Esophagus squamous epithelium (tissue), 5 donors: ENCODE measurements at regions not wholly inside any gene's neighbourhood (a gene's known extent, or its start where the extent isn't known, plus 50 kb on each side); places are given as distances from the start of the nearest gene placed in this dataset.

Experiments
- DNase-seq: peaks from one replicate; lab custom pipeline; 2025; lab: John Stamatoyannopoulos, UW
- H3K27ac ChIP-seq, 4 donors: fragments of 200-600 bp; sonication (generic); one replicate each; pipeline ENCODE4 v1.5.1; 2016 to 2019; ENCODE audit warnings: mild to moderate bottlenecking in 1 of 4
- H3K27me3 ChIP-seq, 4 donors: fragments of 200-600 bp; sonication (generic); 1 replicate in 3 of 4; 2 replicates in 1 of 4; pipeline versions ENCODE4 v1.5.1 to v1.6.0; 2017 to 2021; ENCODE audit warnings: antibody characterized with exemption in 1 of 4
- H3K36me3 ChIP-seq, 3 donors: fragments of 200-600 bp; sonication (generic); one replicate each; pipeline ENCODE4 v1.5.1; 2016 to 2019
- H3K4me1 ChIP-seq, 3 donors: fragments of 200-600 bp; sonication (generic); one replicate each; pipeline ENCODE4 v1.5.1; 2017 to 2019
- H3K4me3 ChIP-seq, 4 donors: fragments of 200-600 bp; sonication (generic); 1 replicate in 3 of 4; 2 replicates in 1 of 4; pipeline ENCODE4 v1.5.1; 2016 to 2019; ENCODE audit warnings: mild to moderate bottlenecking in 2 of 4, moderate library complexity in 1 of 4
- H3K9me3 ChIP-seq, 3 donors: fragments of 200-600 bp; sonication (generic); one replicate each; pipeline ENCODE4 v1.5.1; 2016 to 2019
- POLR2A ChIP-seq, 4 donors: fragments of 450-650 bp; IDR thresholded peaks; one replicate each; pipeline ENCODE4 v1.6.1; 2017; ENCODE audit warnings: antibody characterized with exemption in 4 of 4, mild to moderate bottlenecking in 4 of 4, moderate library complexity in 3 of 4
- WGBS, 2 donors: methylation state at CpG; one replicate each; pipeline ENCODE4 v1.1.5; 2018; 5-methylcytosine and 5-hydroxymethylcytosine counted together
- intact Hi-C: fragments of 100-400 bp; cut with DNase I; formaldehyde crosslinking; loops from one replicate; pipeline ENCODE4 v1.15.0; 2022
- TF ChIP-seq, protein P1 (sequence below), 6 experiments: fragments of 450-650 bp in 4 of 6; fragments of 200-600 bp in 2 of 6; sonication (generic) in 2 of 6; IDR thresholded peaks; one replicate each; pipeline ENCODE4 v1.5.1; 2016 to 2019; ENCODE audit warnings: antibody characterized with exemption in 6 of 6, mild to moderate bottlenecking in 4 of 6, moderate library complexity in 4 of 6
- donor health status: DM: yes; HTN: yes; CAD: no.

DNA sequence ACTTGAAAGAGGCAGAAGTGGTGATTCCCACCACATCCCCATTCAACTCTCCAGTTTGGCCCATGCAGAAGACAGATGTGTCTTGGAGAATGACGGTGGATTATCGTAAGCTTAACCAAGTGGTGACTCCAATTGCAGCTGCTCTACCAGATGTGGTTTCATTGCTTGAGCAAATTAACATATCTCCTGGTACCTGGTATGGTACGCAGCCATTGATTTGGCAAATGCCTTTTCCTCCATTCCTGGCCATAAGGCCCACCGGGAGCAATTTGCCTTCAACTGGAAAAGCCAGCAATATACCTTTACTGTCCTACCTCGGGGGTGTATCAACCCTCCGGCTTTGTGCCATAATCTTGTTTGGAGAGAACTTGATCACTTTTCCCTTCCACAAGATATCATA lies 411.5 kb upstream of the SMIM21 start:
- H3K4me3 ChIP-seq = no peak overlapping the region
- no peak for TF ChIP-seq POLR2A (IDR thresholded peaks at IDR 0.05)
- TF ChIP-seq, protein P1, sequence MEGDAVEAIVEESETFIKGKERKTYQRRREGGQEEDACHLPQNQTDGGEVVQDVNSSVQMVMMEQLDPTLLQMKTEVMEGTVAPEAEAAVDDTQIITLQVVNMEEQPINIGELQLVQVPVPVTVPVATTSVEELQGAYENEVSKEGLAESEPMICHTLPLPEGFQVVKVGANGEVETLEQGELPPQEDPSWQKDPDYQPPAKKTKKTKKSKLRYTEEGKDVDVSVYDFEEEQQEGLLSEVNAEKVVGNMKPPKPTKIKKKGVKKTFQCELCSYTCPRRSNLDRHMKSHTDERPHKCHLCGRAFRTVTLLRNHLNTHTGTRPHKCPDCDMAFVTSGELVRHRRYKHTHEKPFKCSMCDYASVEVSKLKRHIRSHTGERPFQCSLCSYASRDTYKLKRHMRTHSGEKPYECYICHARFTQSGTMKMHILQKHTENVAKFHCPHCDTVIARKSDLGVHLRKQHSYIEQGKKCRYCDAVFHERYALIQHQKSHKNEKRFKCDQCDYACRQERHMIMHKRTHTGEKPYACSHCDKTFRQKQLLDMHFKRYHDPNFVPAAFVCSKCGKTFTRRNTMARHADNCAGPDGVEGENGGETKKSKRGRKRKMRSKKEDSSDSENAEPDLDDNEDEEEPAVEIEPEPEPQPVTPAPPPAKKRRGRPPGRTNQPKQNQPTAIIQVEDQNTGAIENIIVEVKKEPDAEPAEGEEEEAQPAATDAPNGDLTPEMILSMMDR (IDR thresholded peaks at IDR 0.05) = no peak
- no peak overlapping the region for H3K27ac ChIP-seq
- intact Hi-C loops = no loop called here
- H3K36me3 ChIP-seq = no peaks in the 10 kb centered on the region
- H3K4me1 ChIP-seq = no peaks in the 10 kb centered on the region
- no peaks in the 10 kb centered on the region for H3K9me3 ChIP-seq
- 89 to 99% methylated on average over 6 of the region's 6 CpGs for WGBS, 2 donors
- DNase-seq = no peak
- H3K27me3 ChIP-seq = no peaks in the 10 kb centered on the region

DNA sequence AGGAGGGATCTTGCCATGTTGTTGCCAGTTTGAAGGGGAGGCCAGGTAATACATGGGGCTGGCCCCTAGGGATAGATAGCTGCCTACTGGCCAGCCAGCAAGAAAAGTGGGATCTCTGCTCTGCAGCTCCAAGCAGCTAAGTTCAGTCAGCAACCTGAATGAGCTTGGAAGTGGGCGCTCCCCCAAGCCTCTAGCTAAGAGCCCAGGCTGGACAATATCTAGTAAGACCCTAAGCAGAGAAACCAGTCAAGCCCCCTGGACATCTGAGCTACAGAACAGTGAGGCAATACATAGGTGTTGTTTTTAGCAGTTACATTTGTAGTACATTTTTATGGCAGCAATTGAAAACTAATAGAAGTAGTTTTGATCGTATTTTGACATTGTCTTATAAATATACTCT lies 409.8 kb upstream of the SMIM21 start:
- no peak for DNase-seq
- H3K36me3 ChIP-seq = no peaks in the 10 kb centered on the region
- TF ChIP-seq POLR2A (IDR thresholded peaks at IDR 0.05) = no peak
- TF ChIP-seq, protein P1 (IDR thresholded peaks at IDR 0.05) = no peak
- intact Hi-C loops = no loop called here
- 91 to 94% methylated on average over 2 of the region's 2 CpGs for WGBS, 2 donors
- H3K4me3 ChIP-seq = no peak overlapping the region
- no peak overlapping the region for H3K27ac ChIP-seq
- H3K27me3 ChIP-seq = no peaks in the 10 kb centered on the region
- H3K9me3 ChIP-seq = no peaks in the 10 kb centered on the region
- H3K4me1 ChIP-seq = no peaks in the 10 kb centered on the region

DNA sequence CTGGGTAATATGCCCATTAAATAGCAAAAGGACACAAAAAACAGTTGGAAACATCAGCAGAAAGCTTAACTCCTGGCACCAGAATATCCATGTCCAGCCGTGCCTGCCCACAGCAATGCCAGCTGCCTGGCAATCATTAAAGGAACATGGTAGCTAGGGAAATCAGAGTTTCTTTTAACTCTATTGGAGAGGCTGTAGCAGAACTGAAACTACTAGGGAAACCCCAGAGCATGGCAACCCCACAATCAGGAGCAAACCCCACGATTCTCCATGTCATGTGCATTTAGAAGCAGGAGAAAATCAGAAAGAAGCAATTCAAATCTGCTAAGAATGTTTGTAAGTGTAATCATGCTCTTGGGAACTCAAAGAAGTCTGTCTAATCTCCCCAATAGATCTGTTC lies 409.0 kb upstream of the SMIM21 start:
- DNase-seq = no peak
- Histone ChIP-seq H3K9me3 (no peaks in the 10 kb centered on the region), H3K36me3 (no peaks in the 10 kb centered on the region), H3K4me1 (no peaks in the 10 kb centered on the region), H3K27ac (no peak overlapping the region), H3K27me3 (no peaks in the 10 kb centered on the region), H3K4me3 (no peak overlapping the region)
- intact Hi-C loops = no loop called here
- WGBS, 2 donors = 60 to 71% methylated on average over 2 of the region's 2 CpGs
- TF ChIP-seq POLR2A (IDR thresholded peaks at IDR 0.05) = no peak
- TF ChIP-seq, protein P1 (IDR thresholded peaks at IDR 0.05) = no peak

DNA sequence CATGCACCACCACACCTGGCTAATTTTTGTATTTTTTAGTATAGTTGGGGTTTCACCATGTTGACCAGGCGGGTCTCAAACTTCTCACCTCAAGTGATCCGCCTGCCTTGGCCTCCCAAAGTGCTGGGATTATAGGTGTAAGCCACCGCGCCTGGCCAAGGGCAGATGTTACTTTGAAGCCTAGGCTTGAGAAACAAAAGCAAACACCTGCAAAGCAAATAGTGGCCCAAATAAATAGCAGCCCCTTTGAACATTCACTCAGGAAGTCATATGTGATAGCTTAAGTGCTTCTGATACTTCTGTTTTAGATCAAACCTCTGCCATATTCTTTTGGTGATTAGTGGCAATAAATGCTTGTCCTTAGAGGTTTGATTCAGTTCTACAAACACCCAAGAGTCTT lies 404.5 kb upstream of the SMIM21 start:
- H3K27me3 ChIP-seq = no peaks in the 10 kb centered on the region
- WGBS, 2 donors = 90 to 93% methylated on average over 4 of the region's 4 CpGs
- H3K9me3 ChIP-seq = no peaks in the 10 kb centered on the region
- DNase-seq = no peak
- H3K27ac ChIP-seq = no peak overlapping the region
- no peak for TF ChIP-seq POLR2A (IDR thresholded peaks at IDR 0.05)
- TF ChIP-seq, protein P1 (IDR thresholded peaks at IDR 0.05) = no peak
- no peaks in the 10 kb centered on the region for H3K4me1 ChIP-seq
- intact Hi-C loops = no loop called here
- H3K4me3 ChIP-seq = no peak overlapping the region
- no peaks in the 10 kb centered on the region for H3K36me3 ChIP-seq

DNA sequence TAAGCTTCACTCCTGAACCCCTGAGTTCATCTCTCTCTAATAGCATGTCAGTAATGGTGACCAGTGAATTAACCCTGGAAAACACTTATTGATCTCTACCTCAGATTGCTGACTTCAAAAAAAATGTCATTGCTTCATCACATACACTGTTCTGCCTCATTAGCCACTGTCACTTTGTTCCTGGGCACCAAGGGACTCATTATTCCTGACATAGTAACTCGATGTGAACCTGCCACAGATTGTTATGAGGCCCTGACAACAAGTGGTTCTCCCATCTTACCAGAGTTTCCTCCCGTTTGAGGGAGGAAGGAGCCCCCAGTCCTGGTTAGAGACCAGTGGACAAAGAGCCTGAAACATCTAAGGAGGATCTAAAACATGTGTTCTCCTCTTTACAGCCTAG lies 403.3 kb upstream of the SMIM21 start:
- TF ChIP-seq, protein P1 (IDR thresholded peaks at IDR 0.05) = no peak
- no peak for TF ChIP-seq POLR2A (IDR thresholded peaks at IDR 0.05)
- 53 to 57% methylated on average over 2 of the region's 2 CpGs for WGBS, 2 donors
- Histone ChIP-seq H3K36me3 (no peaks in the 10 kb centered on the region), H3K4me1 (no peaks in the 10 kb centered on the region), H3K9me3 (no peaks in the 10 kb centered on the region), H3K27ac (no peak overlapping the region), H3K27me3 (no peaks in the 10 kb centered on the region), H3K4me3 (no peak overlapping the region)
- intact Hi-C loops = no loop called here
- DNase-seq = no peak
